ENCODE measurements at regions not wholly inside any gene's neighbourhood (a gene's known extent, or its start where the extent isn't known, plus 50 kb on each side); places are given as distances from the start of the nearest gene placed in this dataset.

DNA sequence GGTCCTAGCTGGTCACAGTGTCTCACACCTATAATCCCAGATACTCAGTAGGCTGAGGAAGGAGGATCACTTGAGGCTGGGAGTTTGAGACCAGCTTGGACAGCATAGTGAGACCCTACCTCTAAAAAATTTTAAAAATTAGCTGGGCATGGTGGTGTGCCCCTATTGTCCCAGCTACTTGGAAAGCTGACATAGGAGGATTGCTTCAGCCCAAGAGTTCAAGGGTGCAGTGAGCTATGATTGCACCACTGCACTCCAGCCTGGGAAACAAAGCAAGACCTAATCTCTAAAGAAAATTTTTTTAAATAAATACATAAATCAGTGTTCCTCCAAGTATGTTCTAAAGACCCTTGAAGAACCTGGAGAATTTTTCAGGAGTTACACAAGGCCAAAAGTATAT lies 50.6 kb upstream of the GNAO1 start:
- DNase-seq (ENCODE audit: low read depth) = no peak

- no peak for DNase-seq (ENCODE audit: low read depth)
Observed at GRCh38 chr16:56137269-56137668, 54.0 kb upstream of the GNAO1 start.

DNA sequence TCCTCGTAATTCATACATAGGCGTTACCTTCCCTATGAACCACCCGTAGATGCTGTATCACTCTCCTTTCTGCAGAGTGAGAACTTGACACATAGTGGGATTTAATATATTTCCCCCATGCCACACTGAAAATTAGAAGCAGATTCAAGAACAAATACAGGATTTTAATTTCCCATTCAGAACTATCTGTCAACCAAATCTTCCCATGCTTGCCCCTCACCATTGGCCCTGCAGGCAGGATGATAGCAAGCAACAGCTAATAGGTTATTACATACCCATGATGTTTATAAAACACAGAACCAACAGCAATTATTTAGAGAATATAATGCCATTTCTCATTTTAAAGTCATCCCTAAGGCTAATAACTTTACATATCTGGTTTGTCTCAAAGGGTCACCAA lies 55.0 kb upstream of the GNAO1 start:
- DNase-seq (ENCODE audit: low read depth) = no peak

DNA sequence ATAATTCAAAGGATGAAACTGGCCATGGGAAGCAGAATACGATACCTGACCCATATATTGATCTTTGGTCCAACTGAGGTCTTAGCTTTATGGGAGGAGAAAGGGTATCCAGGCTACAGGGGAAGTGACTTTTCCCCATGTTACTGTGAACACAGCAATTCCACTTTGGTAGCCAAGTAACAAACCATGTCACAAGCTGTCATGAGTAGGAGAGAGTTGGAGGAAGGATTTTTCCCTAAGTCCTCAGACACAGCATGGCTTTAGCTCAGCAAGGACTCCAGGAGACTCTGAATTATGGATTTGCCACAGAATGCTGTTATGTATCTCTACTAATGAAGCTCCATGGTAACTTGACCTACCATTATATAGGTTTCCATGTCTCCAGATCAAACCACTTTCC lies 56.5 kb upstream of the GNAO1 start:
- DNase-seq (ENCODE audit: low read depth) = no peak

- DNase-seq (ENCODE audit: low read depth) = no peak
Observed at GRCh38 chr16:56125922-56126321, 65.4 kb upstream of the GNAO1 start.

- no peak for DNase-seq (ENCODE audit: low read depth)
Observed at GRCh38 chr16:56122251-56122650, 69.0 kb upstream of the GNAO1 start.

DNA sequence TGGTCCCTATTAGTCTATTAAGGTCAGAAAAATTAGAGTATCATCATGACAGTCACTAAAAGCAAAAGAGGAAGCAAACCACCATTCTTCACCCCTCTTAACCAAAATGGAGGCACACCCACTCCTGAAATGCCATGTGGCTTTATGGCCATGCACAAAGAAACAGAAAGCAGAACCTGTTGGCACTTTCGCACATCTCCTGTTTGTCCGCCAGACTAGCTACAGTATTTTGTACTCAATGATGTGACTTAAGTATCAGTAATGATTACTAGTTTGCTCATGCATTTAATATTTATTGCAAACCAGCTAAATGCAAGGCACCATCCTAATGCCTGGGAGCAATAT lies 70.2 kb upstream of the GNAO1 start:
- no peak for DNase-seq (ENCODE audit: low read depth)

- DNase-seq (ENCODE audit: low read depth) = no peak
Observed at GRCh38 chr16:56120447-56121155, 70.7 kb upstream of the GNAO1 start.

DNA sequence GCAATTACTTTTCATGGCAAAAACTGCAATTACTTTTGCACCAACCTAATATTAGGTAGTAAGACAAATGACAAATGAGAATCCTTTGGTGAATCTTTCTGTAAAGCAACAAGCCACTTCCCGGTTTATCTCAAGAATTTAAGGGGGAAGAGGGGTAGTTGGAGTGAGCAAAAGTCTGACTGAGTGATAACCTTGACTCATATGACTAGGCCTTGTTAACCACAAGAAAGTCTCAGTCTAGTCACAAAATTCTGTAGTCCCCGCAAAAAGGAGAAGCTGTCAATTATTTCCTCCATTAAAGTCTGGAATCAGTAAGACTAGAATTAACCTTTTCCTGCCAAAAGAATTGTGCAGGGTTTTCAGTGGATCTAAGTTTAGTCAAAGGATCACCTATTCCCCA lies 72.2 kb upstream of the GNAO1 start:
- no peak for DNase-seq (ENCODE audit: low read depth)

DNA sequence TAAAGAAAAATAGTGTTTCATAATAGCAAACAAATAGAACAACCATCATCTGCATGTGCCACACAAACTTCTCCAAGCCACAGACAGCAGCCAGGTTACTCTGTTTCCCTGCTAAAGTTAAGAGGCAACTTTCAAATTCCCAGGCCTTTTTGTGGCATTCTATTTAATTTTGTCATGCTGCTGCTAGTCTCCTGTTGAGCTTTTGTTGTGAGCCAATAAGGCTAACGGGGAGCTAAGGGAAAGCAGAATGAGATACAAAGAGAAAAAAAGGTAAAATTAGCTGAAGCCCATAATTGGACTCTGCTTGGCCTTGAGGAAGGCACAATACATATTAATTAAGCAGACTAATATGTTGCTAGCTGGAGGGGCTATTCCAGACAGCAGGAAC lies 74.7 kb upstream of the GNAO1 start:
- no peak for DNase-seq (ENCODE audit: low read depth)

- no peak for DNase-seq (ENCODE audit: low read depth)
Observed at GRCh38 chr16:56115817-56116576, 75.3 kb upstream of the GNAO1 start.

DNA sequence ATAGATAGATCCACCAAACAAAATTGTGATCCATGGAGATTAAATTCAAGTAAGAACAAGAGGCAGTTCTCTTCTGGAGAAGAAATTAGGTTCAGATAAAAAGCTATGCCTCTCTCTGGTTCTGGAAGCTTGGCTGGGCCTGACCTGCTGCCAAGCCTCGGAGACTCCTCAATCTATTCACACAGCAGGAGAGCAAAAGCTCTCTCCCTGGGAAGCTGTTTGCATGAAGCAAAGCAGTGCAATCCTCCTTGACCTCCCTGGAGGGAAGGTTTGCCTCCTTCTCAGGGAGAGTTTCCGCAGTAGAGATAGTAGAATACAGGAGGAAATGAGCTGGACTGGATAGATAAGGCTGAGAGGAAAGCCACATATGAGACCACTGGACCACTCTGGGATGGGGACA lies 78.1 kb upstream of the GNAO1 start:
- no peak for DNase-seq (ENCODE audit: low read depth)

GRCh38 chr16:56111100-56111499 lies 80.2 kb upstream of the GNAO1 start:
- no peak for DNase-seq (ENCODE audit: low read depth)

- DNase-seq (ENCODE audit: low read depth) = no peak
Observed at GRCh38 chr16:56109994-56110393, 81.3 kb upstream of the GNAO1 start.

- no peak for DNase-seq (ENCODE audit: low read depth)
Observed at GRCh38 chr16:56109205-56109604, 82.1 kb upstream of the GNAO1 start.

- DNase-seq (ENCODE audit: low read depth) = no peak
Observed at GRCh38 chr16:56108724-56109123, 82.6 kb upstream of the GNAO1 start.

GRCh38 chr16:56108056-56108471 lies 83.2 kb upstream of the GNAO1 start:
- DNase-seq (ENCODE audit: low read depth) = no peak

- DNase-seq (ENCODE audit: low read depth) = no peak
Observed at GRCh38 chr16:56106527-56106926, 84.8 kb upstream of the GNAO1 start.

DNA sequence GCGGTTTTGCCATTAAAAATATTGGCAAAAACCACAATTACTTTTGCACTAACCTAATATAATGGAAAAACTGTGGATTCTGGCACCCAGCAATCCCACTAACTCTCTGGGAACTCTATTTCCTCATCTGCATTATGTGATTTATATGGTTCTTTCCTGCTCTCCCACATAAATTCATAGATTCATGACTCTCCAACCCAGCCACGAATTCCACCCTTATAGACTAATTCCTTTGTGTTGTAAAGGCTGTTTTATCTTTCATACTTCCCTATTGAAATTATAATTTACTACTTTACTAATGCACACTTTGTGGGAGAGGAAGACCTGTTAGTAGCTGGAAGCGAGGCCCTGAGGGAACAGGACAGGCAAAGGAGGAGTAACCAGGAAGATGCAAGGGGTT lies 88.4 kb upstream of the GNAO1 start:
- DNase-seq (ENCODE audit: low read depth) = no peak

GRCh38 chr16:56102183-56102686 lies 89.1 kb upstream of the GNAO1 start:
- DNase-seq (ENCODE audit: low read depth) = no peak

DNA sequence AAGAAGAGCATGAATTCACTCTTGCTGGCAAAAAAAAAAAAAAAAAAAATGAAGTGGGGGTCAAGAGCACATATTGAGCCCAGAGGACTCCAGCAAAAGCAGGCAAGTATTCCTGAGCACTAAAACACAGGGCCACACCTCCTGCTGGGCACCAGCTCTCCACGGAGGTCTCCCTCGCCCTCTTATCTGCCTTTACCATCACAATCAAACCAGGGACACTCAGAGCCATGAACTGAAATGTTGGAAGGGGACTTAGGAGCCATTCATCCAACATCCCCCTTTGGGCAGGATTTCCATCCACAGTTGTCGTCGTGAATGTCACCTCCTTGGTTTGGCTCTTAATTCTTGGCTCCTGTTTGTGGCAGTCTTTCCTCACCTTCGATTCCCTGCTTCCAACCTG lies 89.8 kb upstream of the GNAO1 start:
- no peak for DNase-seq (ENCODE audit: low read depth)

- DNase-seq (ENCODE audit: low read depth) = no peak
Observed at GRCh38 chr16:56097306-56097705, 94.0 kb upstream of the GNAO1 start.

DNA sequence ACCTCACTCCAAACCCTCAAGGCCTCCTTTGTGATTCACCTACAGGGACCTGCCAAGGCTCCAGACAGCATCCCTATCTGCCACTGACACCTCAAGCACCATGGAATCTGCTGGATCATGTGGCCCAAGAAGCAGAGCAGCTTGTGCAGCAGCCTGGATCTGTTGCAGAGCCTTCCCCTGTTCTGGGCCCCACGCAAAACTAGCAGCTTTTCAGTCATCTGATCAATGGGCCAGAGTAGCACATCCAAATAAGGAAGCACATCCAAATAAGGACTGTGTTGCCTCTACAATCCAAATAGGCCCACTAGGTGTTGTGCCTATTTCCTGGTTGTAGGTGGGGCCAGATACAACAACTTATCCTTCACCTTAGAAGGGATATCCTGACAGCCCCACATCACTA lies 97.1 kb upstream of the GNAO1 start:
- no peak for DNase-seq (ENCODE audit: low read depth)

DNA sequence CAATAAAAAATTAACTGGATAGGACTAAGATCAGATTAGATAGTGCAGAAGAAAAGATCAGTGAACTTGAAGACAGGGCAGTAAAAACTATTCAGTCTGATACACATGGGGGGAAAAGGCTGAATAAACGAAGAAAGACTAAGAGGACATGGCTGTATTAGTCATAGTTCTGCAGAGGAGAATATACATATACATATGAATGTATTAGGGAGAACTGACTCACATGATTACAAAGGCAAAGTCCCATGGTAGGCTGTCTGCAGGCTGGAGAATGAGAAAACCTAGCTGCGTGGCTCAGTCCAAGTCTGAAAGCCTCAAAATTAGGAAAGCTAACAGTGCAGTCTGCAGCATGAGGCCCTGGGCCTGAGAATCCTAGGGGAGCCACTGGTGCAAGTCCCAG lies 98.2 kb upstream of the GNAO1 start:
- no peak for DNase-seq (ENCODE audit: low read depth)
